ENCODE measurements at regions not wholly inside any gene's neighbourhood (a gene's known extent, or its start where the extent isn't known, plus 50 kb on each side); places are given as distances from the start of the nearest gene placed in this dataset.

- no peak for ATAC-seq
- H3K27ac ChIP-seq: no peak overlapping the region
- intact Hi-C loops (cut with DNase I): no loop called here
Measured at GRCh38 chr7:106518239-106518638, 142.7 kb downstream of the CCDC71L start.

GRCh38 chr7:106517508-106517907, 143.4 kb downstream of the CCDC71L start:
- 72 to 79% (median 76%) methylated on average over 4 of the region's 4 CpGs for WGBS, 3 donors
- H3K9me3 ChIP-seq: no peaks in the 10 kb centered on the region
- H3K27me3 ChIP-seq (ENCODE audit: insufficient read depth in 3 of 3, low read length in 2 of 3): peaks cover 0 to 11% (median 0%) of the 10 kb centered on the region in 3 donors
- ATAC-seq: no peak
- H3K4me1 ChIP-seq: no peaks in the 10 kb centered on the region
- intact Hi-C loops (cut with DNase I): no loop called here
- H3K27ac ChIP-seq: no peak overlapping the region
- TF ChIP-seq CTCF (IDR thresholded peaks at IDR 0.05): no peak
- H3K36me3 ChIP-seq (ENCODE audit: insufficient read depth in 1 of 2, low read depth in 1 of 2): no peaks in the 10 kb centered on the region
- DNase-seq: no peak
- H3K4me3 ChIP-seq: no peak overlapping the region

More at GRCh38 chr7:106518239-106518638, 142.7 kb downstream of the CCDC71L start:
- no peak for TF ChIP-seq CTCF (IDR thresholded peaks at IDR 0.05)
- Histone ChIP-seq H3K9me3 (no peaks in the 10 kb centered on the region), H3K36me3 (ENCODE audit: insufficient read depth in 1 of 2, low read depth in 1 of 2) (no peaks in the 10 kb centered on the region), H3K4me1 (no peaks in the 10 kb centered on the region), H3K27me3 (ENCODE audit: insufficient read depth in 3 of 3, low read length in 2 of 3) (peaks cover 0 to 11% (median 0%) of the 10 kb centered on the region in 3 donors), H3K4me3 (no peak overlapping the region)
- DNase-seq: no peak

GRCh38 chr7:106515321-106515720, 145.6 kb downstream of the CCDC71L start:
- Histone ChIP-seq H3K27me3 (ENCODE audit: insufficient read depth in 3 of 3, low read length in 2 of 3) (peaks cover 0 to 11% (median 0%) of the 10 kb centered on the region in 3 donors), H3K9me3 (no peaks in the 10 kb centered on the region), H3K4me3 (no peak overlapping the region), H3K36me3 (ENCODE audit: insufficient read depth in 1 of 2, low read depth in 1 of 2) (no peaks in the 10 kb centered on the region), H3K27ac (no peak overlapping the region), H3K4me1 (no peaks in the 10 kb centered on the region)
- WGBS, 3 donors: 56 to 58% (median 56%) methylated on average over 3 of the region's 3 CpGs
- no peak for TF ChIP-seq CTCF (IDR thresholded peaks at IDR 0.05)
- intact Hi-C loops (cut with DNase I): no loop called here
- DNase-seq (no peak), ATAC-seq (no peak)

DNA sequence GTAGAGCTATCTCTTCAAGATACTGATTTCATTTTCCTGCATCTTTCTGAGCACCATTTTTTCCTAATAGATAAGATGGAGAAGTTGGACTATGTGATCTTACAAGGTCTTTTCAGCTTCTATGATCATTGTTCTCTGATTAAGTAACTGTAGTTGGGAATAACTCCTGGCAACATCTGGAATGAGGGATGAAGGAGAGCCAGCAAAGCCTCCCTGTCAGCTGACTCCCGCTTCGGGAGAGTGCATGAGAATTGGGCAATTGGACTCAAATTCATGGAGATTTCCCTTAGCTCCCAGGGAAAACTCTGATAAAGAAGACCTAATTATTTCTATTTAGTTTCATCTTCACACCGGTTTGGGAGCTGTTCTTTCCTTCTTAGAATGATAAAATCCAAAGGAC, 146.1 kb downstream of the CCDC71L start:
- no peaks in the 10 kb centered on the region for H3K9me3 ChIP-seq
- ATAC-seq (no peak), DNase-seq (no peak)
- no peaks in the 10 kb centered on the region for H3K36me3 ChIP-seq (ENCODE audit: insufficient read depth in 1 of 2, low read depth in 1 of 2)
- H3K4me3 ChIP-seq: no peak overlapping the region
- no peaks in the 10 kb centered on the region for H3K4me1 ChIP-seq
- 27 to 40% (median 38%) methylated on average over 3 of the region's 3 CpGs for WGBS, 3 donors
- H3K27ac ChIP-seq: no peak overlapping the region
- H3K27me3 ChIP-seq (ENCODE audit: insufficient read depth in 3 of 3, low read length in 2 of 3): peaks cover 0 to 11% (median 0%) of the 10 kb centered on the region in 3 donors
- no peak for TF ChIP-seq CTCF (IDR thresholded peaks at IDR 0.05)
- intact Hi-C loops (cut with DNase I): no loop called here

GRCh38 chr7:106512217-106512616, 148.7 kb downstream of the CCDC71L start:
- Histone ChIP-seq H3K4me1 (no peaks in the 10 kb centered on the region), H3K36me3 (ENCODE audit: insufficient read depth in 1 of 2, low read depth in 1 of 2) (no peaks in the 10 kb centered on the region), H3K4me3 (no peak overlapping the region), H3K27ac (no peak overlapping the region), H3K27me3 (ENCODE audit: insufficient read depth in 3 of 3, low read length in 2 of 3) (no peaks in the 10 kb centered on the region), H3K9me3 (no peaks in the 10 kb centered on the region)
- 96 to 100% (median 97%) methylated on average over 2 of the region's 2 CpGs for WGBS, 3 donors
- ATAC-seq (no peak), DNase-seq (no peak)
- TF ChIP-seq CTCF (IDR thresholded peaks at IDR 0.05): no peak
- intact Hi-C loops (cut with DNase I): no loop called here
